Neutrophil (primary cell): ENCODE measurements at regions not wholly inside any gene's neighbourhood (a gene's known extent, or its start where the extent isn't known, plus 50 kb on each side); places are given as distances from the start of the nearest gene placed in this dataset.

Source experiments
- H3K27ac ChIP-seq: fragments of 200-600 bp; sonication (generic); 2 replicates; pipeline ENCODE4 v1.5.1; 2016; ENCODE audit warnings: mild to moderate bottlenecking, moderate library complexity
- H3K27me3 ChIP-seq: fragments of 200-600 bp; sonication (generic); 2 replicates; pipeline ENCODE4 v1.6.0; 2016; ENCODE audit warnings: mild to moderate bottlenecking
- H3K36me3 ChIP-seq: fragments of 200-600 bp; sonication (generic); 2 replicates; pipeline ENCODE4 v1.5.1; 2017
- H3K4me1 ChIP-seq, 2 experiments: fragments of 200-600 bp in 1 of 2; sonication (generic) in 1 of 2; 1 replicate in 1 of 2; 2 replicates in 1 of 2; pipeline versions ENCODE4 v1.5.1 to v1.6.1; 2013 to 2016; ENCODE audit warnings: low read depth in 1 of 2, low read length in 1 of 2, mild to moderate bottlenecking in 1 of 2, moderate library complexity in 1 of 2; ENCODE audit not compliant: control insufficient read depth in 1 of 2, insufficient read depth in 1 of 2
- H3K4me3 ChIP-seq, 2 experiments: fragments of 200-600 bp in 1 of 2; sonication (generic) in 1 of 2; 1 replicate in 1 of 2; 2 replicates in 1 of 2; pipeline ENCODE4 v1.5.1; 2013 to 2016; ENCODE audit warnings: low read depth in 1 of 2, low read length in 1 of 2, mild to moderate bottlenecking in 1 of 2, moderate library complexity in 1 of 2
- H3K9me3 ChIP-seq: fragments of 200-600 bp; sonication (generic); 2 replicates; pipeline ENCODE4 v1.5.1; 2016
- TF ChIP-seq, protein P1 (sequence below): fragments of 200-600 bp; sonication (generic); IDR thresholded peaks from 2 replicates; pipeline ENCODE4 v1.5.1; 2016; ENCODE audit warnings: antibody characterized with exemption

DNA sequence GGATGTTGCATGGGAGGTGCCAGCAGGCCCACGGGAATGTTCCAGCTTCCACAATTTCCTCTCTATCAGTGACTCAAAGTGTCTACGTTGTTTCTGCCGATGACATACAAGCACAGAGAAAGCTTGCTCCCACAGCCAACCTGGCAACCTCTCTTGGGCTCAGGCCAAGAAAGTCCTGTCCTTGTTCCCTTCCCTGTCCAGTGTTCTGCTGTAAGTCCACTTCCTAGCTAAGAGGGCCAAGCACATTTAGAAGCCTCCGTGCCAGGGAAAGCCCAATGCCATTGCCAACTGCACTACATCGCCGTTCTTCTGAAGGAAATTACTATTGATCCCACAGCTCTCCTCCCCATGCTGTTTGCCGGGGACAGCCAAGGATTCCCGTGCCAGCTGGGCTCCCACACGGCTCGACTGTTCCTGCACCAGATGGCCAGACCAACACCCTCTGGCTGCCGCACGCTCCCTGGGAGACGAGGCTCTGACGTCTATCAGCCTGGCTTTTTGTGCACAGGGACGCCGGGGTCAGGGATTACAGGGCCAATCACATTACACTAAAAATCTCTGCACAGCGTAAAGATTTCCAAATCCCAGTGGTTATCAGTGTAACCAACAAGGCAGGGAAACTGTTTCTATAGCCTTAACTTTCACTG lies 284.0 kb downstream of the BCOR start:
- Histone ChIP-seq H3K27ac (no peak overlapping the region), H3K27me3 (peaks cover 2% of the 10 kb centered on the region), H3K36me3 (no peaks in the 10 kb centered on the region), H3K4me3 (no peak overlapping the region), H3K9me3 (no peaks in the 10 kb centered on the region), H3K4me1 (peaks cover 7 to 17% of the 10 kb centered on the region in 2 experiments)
- TF ChIP-seq, protein P1, sequence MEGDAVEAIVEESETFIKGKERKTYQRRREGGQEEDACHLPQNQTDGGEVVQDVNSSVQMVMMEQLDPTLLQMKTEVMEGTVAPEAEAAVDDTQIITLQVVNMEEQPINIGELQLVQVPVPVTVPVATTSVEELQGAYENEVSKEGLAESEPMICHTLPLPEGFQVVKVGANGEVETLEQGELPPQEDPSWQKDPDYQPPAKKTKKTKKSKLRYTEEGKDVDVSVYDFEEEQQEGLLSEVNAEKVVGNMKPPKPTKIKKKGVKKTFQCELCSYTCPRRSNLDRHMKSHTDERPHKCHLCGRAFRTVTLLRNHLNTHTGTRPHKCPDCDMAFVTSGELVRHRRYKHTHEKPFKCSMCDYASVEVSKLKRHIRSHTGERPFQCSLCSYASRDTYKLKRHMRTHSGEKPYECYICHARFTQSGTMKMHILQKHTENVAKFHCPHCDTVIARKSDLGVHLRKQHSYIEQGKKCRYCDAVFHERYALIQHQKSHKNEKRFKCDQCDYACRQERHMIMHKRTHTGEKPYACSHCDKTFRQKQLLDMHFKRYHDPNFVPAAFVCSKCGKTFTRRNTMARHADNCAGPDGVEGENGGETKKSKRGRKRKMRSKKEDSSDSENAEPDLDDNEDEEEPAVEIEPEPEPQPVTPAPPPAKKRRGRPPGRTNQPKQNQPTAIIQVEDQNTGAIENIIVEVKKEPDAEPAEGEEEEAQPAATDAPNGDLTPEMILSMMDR, result no peak

DNA sequence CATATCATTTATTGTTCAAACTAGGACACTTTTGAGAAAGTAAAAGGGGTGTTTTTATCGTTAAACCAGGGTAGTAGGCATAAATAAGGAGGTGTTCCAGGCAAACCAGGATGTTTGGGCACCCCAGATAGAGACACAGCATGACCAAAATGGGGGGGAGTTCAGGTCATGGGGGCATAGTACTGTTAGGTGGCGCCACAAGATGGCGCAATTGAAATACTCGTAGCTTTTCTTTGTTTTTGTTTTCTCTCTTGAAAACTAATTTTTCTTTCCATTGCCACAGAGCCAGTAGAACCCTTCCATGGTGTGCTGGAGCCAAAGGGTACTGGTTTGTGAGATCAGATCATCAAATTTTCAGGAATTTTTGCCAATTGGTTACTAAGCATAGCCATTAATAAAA lies 283.4 kb downstream of the BCOR start:
- Histone ChIP-seq H3K9me3 (no peaks in the 10 kb centered on the region), H3K4me1 (peaks cover 3 to 11% of the 10 kb centered on the region in 2 experiments), H3K36me3 (no peaks in the 10 kb centered on the region), H3K27ac (no peak overlapping the region), H3K4me3 (no peak overlapping the region), H3K27me3 (peaks cover 8% of the 10 kb centered on the region)
- TF ChIP-seq, protein P1, result no peak

DNA sequence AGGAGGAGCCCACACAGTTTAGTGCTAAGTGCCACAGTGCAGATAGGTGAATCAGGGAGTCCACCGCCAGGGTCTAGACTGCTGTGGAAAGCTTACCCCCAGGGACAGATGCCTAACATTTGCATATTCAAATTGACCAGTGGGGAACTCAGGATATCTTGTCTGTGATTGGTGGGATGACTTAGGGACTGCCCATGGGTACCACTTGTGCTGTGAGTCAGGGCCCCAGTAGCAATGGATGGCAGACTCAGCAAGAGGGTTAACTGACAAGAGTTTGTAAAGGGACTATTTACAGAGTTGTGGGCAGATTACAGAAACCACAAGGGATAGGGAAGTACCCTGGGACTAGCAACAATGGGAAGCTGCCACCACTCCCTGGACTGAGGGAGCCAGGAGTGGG lies 282.1 kb downstream of the BCOR start:
- H3K9me3 ChIP-seq, result no peaks in the 10 kb centered on the region
- H3K27me3 ChIP-seq, result peaks cover 21% of the 10 kb centered on the region
- peaks cover 0 to 8% of the 10 kb centered on the region in 2 experiments for H3K4me1 ChIP-seq
- TF ChIP-seq, protein P1, result no peak
- H3K4me3 ChIP-seq, result no peak overlapping the region
- no peaks in the 10 kb centered on the region for H3K36me3 ChIP-seq
- H3K27ac ChIP-seq, result no peak overlapping the region

DNA sequence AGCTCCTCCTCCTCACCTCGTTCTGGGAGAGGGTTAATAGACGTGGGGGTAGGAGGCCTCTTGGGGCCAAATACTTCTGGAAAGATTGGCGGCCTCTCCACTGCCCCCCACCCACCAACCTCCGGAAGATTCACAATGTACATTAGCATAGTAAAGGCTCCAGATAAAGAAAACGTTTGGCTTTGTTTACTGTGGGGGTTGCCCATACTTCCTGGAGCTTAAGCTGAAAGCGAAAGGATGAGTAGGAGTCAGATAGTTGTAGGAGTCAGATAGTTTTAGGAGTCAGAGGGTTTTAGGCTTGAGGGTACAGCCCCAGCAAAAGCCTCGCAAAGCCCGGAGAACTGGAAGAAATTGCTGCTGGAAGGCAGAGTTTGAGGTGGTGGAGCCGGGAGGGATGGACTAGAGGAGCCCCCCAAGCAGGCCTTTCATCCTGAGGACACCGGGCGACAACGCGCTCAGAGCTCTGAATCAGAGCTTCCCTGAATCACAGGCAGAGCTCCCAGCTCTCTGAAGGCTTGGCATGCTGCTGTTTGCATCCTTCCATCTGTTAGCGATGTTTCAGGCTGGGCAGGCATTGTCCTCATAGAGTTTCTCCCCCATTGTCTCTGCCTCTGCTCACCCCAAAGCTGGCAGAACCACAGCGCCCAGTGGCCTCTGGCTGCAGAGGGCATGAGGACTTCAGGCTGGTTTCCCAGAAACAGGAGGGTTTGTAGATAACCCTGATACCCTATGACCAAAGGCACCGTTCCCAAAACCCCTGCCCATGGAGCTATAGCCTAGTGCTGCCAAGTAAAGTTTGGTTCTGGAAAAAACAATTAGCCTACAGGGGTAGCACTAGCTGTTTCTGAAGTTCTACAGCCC lies 280.7 kb downstream of the BCOR start:
- Histone ChIP-seq H3K36me3 (no peaks in the 10 kb centered on the region), H3K27ac (no peak overlapping the region), H3K4me1 (peaks cover 3 to 8% of the 10 kb centered on the region in 2 experiments), H3K27me3 (peaks cover 35% of the 10 kb centered on the region), H3K9me3 (no peaks in the 10 kb centered on the region), H3K4me3 (no peak overlapping the region)
- TF ChIP-seq, protein P1, result no peak

DNA sequence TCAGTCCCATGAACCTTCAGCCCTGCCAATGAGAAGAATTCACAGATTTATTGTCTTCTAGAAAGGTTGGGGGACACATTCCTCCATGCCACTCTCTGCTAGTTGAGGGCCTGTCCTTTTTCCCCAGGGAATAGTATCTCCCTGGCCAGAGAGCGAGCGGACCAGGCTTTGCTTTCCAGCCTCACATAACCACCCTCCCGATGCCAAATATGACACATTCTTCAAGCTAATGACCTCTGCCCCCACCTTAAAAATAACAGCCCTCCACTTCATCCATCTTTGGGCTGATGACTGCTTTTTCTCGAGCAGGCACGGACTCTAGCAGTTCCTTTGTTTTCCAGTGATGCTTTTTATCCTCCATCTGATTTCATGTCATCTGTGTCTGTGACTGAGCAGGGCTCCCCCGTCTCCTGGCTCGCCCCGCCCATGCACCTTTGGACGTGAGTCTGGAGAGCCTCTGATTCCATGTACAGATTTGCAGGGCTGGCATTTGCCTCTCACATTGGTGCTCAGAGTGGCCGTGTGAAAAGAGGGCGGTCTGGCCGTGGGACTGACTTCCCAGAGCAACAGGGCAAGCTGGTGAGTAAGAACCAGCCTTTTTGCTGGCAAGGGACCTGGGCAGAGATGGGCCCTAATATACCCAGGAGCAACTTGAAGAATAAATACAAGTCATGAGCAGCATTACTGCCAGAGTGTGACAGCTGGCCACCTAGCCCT lies 279.8 kb downstream of the BCOR start:
- Histone ChIP-seq H3K4me1 (peaks cover 3 to 8% of the 10 kb centered on the region in 2 experiments), H3K27ac (no peak overlapping the region), H3K36me3 (no peaks in the 10 kb centered on the region), H3K9me3 (no peaks in the 10 kb centered on the region), H3K27me3 (peaks cover 41% of the 10 kb centered on the region), H3K4me3 (no peak overlapping the region)
- TF ChIP-seq, protein P1, result no peak
